GM21529 (cell line): ENCODE measurements at regions not wholly inside any gene's neighbourhood (a gene's known extent, or its start where the extent isn't known, plus 50 kb on each side); places are given as distances from the start of the nearest gene placed in this dataset.

Source experiments
- ATAC-seq: cut with Tn5 transposase; IDR thresholded peaks from one replicate; pipeline ENCODE4 v1.9.1; 2021; ENCODE audit not compliant: unreplicated experiment

DNA sequence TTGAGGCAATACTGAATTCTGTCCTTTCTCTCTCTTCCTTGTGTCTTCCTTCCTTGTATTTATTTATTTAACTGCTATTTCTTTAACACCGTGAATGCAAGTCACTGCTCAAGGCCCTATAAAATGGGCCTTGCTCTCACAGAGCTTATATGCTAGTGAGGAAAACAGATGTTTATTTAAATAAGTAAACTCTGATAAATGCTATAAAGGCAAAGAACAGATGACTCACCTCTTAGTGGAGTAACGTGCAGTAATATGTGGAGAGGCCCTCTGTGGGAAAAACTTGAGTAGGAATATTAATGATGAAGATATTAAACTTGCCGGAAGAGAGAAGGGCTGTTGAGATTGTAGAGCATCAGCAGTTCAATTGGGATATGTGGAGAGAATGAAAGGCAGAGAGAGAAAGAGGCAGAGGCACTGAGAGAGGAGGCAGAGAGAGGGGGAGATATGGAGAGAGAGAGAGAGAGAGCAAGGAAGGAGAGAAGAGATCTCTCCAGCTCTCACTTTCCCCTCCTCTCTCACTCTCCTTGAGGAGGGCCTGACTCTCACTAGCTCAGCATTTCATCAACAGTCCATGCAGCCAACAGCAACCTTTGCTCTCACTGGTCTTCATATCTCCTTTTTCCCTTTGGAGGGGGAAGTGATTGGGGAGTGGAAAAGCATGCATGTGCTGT is 322.2 kb downstream of the LMX1A start:
- no peak for ATAC-seq

DNA sequence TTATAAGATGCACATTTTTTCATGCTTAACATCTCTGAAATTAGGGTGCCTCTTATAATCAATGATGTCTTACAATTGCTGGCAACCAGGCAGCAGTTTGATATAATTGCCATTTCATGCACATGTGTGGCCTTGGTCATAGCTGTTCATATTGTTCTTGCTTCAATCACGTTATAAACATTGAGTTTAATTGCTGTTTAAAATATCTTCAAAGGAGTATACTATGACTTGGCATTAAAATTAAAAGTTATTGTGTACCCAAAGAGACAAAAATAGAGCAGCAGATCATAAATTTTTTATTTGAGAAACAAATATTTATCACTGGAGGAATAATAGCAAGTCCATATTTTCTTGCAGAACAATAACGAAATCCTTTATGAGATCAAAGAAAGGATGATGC is 325.5 kb downstream of the LMX1A start:
- ATAC-seq = no peak

DNA sequence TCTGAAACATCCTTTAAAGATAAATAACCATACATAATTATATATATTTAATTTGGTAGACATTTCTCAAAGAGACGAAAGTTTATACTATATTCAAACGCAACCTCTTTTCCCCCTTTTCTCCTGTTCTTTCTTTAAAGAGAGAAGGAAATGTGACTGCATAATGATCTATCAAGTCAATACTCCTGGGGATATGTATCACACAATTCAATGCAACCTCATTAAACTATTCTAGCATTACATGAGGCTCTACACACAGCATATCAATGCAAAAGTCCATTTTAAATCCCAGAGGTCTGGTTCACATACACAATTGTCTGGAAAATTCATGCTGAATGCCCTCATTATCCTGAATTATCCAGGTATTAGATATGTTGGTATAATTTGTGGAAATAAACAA is 330.7 kb downstream of the LMX1A start:
- no peak for ATAC-seq

DNA sequence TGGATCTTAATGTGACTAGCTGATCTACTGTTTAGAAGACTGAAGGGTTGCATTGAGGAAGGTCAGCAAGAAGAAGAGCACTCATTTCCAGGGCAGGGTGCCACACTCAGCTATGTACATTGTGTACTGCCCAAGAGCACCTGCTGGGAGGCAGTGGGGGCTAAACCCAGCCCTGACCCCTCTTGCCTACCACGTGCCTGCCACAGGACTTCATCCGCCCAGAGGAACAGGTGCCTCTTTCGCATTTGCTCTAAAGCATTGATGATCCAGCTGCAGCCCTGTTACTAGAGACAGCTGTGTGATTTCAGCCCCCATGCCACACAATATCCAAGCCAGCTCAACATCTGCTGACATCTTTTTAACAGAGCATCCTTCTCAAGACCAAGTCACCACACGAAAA is 341.8 kb downstream of the LMX1A start:
- no peak for ATAC-seq

DNA sequence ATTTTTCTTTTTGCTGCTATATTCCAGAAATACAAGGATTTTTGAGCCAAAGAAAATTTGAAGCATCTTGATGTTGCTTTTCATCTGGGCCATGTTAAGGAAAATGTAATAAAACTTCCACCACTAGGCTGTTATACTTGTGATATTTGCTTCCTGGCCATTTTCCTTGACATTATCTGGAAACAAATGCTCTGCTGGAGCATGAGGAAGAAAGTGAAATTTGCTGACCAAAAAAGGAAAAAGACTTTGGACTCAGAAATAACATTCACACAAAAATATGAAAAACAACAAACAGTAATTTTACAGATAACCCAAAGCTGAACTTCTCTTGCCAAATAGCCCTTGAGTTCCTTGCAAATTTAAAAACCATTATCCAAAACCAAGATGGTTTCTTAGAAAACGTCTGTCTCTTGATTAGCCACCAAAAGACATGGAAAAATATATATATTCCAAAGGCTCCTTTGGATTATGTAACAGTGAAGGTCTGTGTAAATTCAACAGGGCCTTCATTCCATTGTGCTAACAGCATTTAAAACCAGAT is 344.5 kb downstream of the LMX1A start:
- no peak for ATAC-seq

DNA sequence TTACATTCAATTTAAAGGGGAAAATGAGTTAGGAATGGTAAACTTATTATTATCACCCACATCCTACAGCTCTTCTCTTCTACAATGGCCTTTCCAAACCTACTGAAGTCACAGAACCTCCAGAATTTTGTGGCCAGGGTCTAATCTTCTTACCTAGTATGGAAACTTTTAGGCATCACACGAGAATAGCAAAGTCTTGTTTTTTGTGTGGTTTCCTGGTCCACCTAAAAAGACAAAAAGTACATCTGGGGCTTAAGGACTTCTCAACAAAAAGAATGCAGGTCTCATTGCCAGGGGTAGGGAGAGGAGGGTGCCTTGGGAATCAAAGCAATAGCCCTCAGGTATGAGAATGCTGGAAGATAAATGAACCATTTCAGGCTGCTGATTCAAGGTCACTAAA is 345.3 kb downstream of the LMX1A start:
- ATAC-seq = no peak

DNA sequence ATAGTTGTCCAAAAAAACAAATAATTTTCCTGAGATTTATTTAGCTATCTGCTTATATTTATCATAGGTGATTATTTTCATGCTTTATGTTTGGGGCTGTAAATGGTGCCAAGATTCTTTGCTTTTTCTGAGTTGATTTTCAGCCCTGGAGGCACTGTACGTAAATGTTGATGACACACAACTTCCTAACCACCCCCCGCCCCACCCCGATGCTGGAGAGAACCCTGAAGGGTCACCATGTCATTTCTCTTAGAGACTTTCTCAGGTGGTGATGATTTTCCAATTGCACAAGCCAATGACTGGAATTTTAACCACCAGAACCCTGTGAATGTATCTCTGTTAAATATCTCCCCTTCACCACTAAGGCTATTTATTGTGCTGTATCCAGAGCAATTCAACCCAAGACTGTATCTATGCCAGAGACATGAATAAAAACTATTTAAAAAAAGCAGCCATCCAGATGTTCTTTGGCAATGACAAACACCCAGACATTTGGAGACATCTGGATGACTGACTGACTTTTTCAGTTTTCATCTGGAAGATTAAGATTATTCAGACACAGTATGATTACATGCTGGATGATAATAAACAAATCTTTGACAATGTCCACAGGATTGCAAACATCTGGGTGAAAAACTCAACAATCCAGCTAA is 346.0 kb downstream of the LMX1A start:
- no peak for ATAC-seq

DNA sequence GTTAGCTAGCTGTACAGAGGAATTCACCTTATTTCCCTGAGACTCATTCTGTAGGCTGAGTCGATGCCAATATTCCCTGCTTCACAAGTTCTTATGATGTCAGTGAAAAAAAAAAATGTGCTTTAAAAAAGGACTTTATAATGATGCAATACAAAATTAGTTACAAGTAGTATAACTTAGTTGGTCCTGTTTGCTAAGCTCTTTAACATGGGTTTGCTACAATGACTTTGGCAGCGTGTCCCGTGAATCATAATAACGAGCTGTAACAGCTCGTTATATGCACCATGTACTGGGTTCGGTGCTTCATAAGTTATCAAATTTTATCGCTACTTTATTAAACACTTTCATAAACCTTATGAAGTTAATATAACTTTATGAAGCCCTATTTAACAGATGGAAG is 349.7 kb downstream of the LMX1A start:
- ATAC-seq = no peak

DNA sequence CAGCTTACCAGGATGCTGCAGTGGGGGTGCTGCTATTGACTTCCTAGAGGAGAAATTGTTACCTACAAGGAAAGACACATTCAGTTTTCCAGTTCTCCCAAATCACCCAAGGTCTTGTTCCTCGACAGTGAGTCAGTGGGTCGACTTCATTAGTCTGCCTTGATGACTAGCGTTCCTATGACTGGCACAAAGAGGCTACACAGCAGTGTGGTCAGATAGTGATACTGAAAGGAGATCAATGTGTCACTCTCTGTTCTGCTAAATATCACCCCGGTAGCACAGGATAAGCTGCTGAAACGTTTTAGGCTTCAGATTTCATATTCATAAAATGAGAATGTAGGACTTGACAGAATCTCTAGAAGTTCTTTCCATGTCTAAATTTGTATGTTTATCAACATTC is 357.4 kb downstream of the LMX1A start:
- ATAC-seq = no peak

DNA sequence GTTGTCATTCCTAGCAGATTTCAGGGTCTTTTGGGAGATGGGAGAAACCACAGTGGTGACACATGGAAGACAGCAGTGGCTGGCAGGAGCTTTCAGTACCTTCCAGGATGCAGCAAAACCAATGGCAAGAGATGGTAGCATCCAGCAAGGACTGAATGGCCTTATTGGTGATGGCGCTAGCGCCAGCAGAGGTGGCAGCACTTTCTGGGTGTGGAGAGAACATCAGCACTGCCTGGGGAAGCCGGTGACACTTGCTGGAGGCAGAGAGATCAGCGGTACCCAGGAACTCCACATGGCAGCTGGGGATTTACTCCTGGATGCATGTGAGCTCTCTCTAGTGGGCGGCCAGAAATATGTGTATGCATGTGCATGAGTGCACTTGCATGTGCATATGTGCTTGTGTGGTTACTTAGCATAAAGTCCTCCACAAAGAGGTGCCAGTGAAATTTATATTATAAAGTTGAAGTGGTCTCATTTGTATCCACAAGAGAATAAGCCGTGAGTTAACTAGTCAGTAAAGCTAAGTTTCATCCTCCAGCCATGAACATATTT is 364.7 kb downstream of the LMX1A start:
- no peak for ATAC-seq

DNA sequence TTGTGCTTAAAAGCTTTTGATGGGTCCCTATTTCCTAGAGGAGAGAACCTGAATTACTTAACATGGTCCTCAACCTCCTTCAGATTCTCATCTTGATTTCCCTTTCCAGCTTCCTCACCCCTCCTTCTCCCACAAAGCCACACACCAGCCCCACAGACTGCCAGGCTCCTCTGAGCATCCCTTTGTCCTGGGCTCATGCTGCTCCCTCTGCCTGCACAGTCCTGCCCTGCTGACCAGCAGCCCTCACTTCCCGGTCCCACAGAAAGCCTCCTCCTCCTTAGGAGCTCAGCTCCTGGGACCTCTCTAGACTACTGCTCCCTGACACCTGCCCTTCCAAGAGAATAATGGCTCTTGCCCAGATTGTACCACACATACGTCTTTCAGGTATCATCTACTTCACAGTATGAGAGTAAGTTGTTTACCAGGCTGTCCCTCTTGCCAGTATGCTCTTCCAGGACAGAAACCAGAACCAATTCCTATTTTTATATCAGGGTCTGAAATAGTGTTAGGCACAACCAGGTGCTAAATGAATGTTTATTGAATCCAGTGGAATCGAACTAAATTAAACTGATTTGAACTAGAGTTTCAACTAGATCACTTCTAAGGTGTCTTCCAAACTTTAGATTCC is 373.4 kb downstream of the LMX1A start:
- no peak for ATAC-seq

DNA sequence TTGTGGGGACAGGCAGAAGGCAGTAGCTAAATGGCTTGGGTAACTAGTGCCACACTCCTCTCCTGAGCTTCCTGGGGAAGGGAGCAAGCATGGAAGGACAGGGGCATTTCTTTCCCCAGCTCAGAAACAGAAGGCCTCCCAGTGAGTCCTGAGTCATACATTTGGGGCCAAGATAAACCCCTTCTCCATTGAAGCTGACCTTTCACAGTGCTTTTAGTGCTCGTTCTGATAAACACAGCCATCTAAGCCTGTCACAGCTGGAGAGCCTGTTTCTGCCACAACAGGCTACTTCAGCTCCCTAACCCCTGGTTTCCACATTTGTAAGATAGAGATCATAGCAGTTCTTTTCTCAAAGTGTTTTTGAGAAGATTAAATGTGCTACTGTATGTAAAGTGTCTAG is 374.0 kb downstream of the LMX1A start:
- ATAC-seq = no peak

DNA sequence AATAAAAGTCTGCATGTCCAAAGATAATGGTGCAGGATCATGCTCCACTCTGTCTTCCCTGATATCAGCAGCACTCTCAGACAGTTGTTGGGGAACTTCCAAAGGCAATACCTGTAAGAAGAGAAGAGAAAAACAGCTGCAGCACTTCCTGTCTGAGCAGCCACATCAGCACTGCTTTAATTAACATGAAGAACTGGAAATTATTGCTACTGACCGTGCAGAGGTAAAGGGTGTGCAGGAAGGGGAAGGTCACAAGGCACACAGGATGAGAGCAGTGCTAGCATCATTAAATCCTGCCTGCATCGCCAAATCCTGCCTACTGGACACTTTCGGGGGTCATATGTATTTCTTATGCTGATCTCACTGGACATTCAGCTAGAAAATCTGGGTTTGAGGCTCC is 379.0 kb downstream of the LMX1A start:
- ATAC-seq = no peak

DNA sequence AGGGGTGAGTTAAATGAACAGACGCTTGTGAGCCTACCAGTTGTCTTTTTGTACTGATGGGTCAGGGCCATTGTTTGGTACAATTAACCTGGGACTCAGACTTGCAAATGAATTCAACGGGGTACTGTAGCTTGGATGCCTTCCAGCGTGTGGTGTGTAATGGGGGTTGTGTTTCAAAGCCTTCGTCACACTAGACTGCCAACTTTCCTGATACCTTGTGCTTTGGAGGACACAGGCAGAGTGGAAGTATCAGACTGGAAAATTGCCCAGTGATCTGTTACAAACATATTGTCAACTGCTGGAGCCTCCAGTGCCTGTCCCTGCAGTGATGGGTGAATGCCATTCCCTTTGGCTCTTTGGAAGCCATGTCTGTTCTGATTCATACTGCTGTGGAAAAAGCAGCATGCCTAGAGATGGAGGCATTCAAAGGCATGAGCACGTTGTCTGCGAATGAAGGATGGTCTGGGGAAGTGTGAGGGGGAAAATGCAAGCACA is 384.5 kb downstream of the LMX1A start:
- no peak for ATAC-seq

DNA sequence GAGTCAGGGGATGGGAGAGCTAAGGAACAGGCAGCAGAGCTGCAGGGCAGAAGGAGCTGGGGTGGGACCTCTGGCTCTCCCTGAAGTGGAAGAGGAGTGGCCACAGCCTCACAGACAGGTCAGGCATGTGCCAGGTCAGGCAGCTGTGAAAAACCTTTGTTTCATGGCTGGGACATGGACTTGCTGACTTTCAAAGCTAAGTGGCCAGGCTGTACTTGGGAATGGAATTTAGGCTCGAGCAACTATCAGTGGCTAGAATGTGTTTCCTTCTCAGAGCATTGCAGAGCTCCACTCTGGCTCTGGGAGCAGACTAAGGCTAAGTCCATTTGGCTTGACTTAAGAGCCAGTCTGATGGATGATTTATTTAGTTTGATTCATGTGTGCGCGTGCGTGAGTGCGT is 385.1 kb downstream of the LMX1A start:
- no peak for ATAC-seq

DNA sequence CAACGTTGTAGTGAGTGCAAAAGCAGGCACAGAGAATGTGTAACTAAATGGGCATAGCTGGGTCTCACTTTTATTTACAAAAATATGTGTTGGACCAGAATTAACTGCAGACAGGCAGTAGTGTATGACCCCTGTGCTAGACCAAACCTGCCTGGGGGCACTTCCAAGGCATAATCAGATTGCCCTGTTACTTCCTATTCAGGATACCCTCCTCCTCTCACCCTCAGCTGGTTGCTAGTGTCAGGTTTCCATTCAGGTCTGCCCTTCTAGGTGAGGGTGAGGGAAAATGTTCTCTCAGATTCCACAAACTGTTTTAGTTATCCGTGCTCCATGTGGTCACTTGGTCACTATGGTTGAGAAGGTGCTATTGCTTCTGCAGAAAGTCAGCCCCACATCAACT is 387.3 kb downstream of the LMX1A start:
- no peak for ATAC-seq

DNA sequence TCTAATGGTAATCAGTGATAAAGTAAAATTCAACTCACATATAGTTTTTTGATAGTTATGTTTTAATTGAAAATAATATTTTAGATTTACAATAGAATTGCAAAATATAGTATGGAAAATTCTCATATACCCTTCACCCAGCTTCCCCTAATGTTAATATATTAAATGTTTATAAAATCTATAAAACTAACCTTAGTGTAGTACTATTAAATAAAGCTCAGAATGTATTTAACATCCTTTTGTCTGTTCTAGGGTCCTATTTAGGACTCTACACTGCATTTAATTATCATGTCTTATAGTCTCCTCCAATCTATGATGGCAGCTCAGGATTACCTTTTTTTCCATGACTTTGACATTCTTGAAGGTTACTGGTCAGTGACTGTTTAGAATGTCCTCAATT is 389.2 kb downstream of the LMX1A start:
- no peak for ATAC-seq

DNA sequence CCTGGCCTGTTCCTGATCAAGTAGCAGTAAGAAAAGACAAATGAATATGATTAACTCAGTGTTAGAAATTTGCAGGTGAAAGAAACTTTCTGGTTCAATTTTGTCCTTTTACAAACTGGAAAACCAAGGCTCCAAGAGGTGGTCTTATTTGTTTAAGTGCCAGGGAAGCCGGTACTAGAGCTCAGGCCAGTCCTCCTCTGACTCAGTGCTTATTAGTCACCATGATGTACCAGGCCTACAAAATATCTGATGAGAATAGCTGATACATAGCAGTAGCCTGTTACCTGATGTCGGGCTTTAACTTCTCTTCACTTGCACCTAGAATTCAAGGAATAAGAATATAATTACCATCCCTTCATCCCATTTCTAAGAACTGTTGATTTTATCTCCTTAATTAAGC is 394.8 kb downstream of the LMX1A start:
- no peak for ATAC-seq

DNA sequence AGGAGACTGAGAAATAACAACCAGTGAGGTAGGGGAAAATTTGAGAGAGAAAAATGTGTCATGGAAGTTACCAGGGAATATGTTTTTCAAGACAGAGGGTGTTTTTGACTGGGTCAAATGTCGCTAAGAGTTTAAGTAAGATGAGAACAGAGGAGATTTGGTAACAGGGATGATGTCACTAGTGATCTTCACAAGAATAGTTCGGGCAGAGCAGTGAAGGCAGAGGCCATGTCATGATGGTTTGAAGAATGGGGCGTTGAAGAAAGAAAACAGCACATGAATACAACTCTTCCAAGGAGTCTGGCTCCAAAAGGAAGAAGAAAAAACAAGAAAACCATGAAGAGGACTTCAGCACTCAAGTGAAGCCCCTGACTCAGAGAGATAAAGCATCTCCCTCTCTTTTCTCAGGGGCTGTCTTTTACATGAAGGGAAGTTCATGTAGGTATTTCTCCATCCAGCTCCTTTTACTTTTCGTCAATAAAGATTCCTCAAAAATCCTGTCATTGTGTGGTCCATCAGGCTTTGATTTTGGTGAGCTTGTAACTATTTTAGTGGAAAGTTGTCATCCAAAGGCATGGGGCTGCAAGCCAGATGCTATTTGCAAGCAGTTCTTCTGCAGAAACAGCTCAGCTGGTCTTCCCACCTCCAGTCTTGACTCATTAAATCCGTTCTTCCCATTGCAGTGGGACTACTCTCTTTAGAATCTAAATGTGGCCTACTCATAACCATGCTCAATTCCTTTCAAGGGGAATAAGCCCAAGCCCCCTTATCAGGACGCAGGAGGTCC is 397.3 kb downstream of the LMX1A start:
- no peak for ATAC-seq

DNA sequence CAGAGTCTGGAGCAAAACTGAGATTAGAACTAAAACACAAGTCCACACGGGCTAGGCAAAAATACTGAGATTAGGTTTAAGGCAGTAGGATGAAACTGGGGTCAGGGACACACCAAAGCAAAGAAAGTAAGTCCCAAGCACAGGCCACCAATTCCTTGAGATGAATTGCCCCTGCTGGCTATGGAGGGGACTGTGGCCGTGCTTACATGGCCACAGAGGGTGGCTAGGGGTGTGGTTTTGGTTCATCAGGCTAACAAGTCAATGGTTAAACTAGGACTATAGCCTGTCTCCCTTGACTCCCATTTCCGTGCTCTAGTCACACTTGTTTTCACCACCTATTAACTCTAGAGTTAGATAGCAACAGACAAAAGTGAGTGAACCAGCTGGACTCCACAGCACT is 394.8 kb downstream of the PBX1 start:
- ATAC-seq = no peak

DNA sequence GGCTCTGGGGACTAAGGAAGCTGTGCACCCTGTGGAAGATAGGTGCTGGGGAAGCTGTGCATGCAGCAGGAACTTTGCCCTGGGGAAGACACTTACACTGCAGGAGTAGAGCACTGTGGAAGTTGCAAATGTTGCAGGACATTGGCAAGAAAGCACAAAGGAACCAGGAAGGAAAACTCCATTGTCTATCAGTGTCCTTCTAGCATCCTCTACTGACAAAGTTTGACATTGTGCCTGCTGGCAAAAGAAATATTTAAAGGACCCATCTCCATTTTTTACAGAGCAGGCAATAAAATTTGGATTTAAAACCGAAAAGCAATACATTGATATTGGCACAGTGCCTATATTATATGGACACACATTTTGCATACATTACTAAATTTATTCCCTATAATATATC is 394.1 kb downstream of the PBX1 start:
- ATAC-seq = no peak
